ENCODE measurements at regions not wholly inside any gene's neighbourhood (a gene's known extent, or its start where the extent isn't known, plus 50 kb on each side); places are given as distances from the start of the nearest gene placed in this dataset.

DNA sequence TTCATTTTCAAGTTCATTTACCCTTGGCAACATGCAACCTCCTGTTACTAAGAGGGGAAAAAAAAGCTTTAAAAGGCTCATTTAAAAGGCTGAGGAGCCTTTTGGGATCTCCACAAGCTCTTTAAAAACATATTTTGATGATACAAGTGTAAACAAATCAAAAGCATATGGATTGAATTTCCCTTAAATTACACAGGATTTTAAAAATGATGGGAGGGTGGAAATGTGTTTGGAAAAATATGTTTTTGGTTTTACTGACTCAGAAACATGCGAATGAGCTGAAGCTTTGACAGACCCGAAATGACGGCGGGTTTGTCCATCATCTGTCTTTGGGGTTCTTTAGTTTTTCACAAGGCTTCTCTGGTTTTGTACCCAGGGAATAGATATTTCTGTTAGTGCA is 180.6 kb upstream of the CCDC68 start:
- no peak overlapping the region for H3K4me3 ChIP-seq
- Mint-ChIP-seq H3K4me3 (no peak overlapping the region), H3K36me3 (ENCODE audit: low read depth) (no peaks in the 10 kb centered on the region), H3K4me1 (no peaks in the 10 kb centered on the region), H3K9me3 (no peaks in the 10 kb centered on the region), H3K27me3 (ENCODE audit: insufficient read depth, low read depth, poor library complexity) (no peaks in the 10 kb centered on the region), H3K27ac (no peak overlapping the region)
- DNase-seq (ENCODE audit: low spot score): no peak
- H3K27me3 ChIP-seq (ENCODE audit: insufficient read depth): no peaks in the 10 kb centered on the region
- TF ChIP-seq NANOG (IDR thresholded peaks at IDR 0.05; ENCODE audit: borderline replicate concordance) (no peak), STAT1 (IDR thresholded peaks at IDR 0.05; ENCODE audit: unreplicated experiment) (no peak), JUNB (IDR thresholded peaks at IDR 0.05; ENCODE audit: unreplicated experiment) (no peak), CREB1 (CRISPR knock-in tag; IDR thresholded peaks at IDR 0.05; ENCODE audit: low read depth) (no peak), POLR2AphosphoS5 (IDR thresholded peaks at IDR 0.05; ENCODE audit: low read depth) (no peak), EZH2 (IDR thresholded peaks at IDR 0.05; ENCODE audit: low read depth, unreplicated experiment) (no peak), CTCF (conservative IDR thresholded peaks at IDR 0.05; ENCODE audit: low read depth in 2 of 2) (no peak), EZH2phosphoT487 (IDR thresholded peaks at IDR 0.05; ENCODE audit: unreplicated experiment) (no peak), ETS1 (IDR thresholded peaks at IDR 0.05) (no peak), ZNF331 (CRISPR knock-in tag; IDR thresholded peaks at IDR 0.05; ENCODE audit: low read depth) (no peak), REST (IDR thresholded peaks at IDR 0.05; ENCODE audit: unreplicated experiment) (no peak), ZNF114 (CRISPR knock-in tag; IDR thresholded peaks at IDR 0.05) (no peak)
- TF ChIP-seq, protein P1, sequence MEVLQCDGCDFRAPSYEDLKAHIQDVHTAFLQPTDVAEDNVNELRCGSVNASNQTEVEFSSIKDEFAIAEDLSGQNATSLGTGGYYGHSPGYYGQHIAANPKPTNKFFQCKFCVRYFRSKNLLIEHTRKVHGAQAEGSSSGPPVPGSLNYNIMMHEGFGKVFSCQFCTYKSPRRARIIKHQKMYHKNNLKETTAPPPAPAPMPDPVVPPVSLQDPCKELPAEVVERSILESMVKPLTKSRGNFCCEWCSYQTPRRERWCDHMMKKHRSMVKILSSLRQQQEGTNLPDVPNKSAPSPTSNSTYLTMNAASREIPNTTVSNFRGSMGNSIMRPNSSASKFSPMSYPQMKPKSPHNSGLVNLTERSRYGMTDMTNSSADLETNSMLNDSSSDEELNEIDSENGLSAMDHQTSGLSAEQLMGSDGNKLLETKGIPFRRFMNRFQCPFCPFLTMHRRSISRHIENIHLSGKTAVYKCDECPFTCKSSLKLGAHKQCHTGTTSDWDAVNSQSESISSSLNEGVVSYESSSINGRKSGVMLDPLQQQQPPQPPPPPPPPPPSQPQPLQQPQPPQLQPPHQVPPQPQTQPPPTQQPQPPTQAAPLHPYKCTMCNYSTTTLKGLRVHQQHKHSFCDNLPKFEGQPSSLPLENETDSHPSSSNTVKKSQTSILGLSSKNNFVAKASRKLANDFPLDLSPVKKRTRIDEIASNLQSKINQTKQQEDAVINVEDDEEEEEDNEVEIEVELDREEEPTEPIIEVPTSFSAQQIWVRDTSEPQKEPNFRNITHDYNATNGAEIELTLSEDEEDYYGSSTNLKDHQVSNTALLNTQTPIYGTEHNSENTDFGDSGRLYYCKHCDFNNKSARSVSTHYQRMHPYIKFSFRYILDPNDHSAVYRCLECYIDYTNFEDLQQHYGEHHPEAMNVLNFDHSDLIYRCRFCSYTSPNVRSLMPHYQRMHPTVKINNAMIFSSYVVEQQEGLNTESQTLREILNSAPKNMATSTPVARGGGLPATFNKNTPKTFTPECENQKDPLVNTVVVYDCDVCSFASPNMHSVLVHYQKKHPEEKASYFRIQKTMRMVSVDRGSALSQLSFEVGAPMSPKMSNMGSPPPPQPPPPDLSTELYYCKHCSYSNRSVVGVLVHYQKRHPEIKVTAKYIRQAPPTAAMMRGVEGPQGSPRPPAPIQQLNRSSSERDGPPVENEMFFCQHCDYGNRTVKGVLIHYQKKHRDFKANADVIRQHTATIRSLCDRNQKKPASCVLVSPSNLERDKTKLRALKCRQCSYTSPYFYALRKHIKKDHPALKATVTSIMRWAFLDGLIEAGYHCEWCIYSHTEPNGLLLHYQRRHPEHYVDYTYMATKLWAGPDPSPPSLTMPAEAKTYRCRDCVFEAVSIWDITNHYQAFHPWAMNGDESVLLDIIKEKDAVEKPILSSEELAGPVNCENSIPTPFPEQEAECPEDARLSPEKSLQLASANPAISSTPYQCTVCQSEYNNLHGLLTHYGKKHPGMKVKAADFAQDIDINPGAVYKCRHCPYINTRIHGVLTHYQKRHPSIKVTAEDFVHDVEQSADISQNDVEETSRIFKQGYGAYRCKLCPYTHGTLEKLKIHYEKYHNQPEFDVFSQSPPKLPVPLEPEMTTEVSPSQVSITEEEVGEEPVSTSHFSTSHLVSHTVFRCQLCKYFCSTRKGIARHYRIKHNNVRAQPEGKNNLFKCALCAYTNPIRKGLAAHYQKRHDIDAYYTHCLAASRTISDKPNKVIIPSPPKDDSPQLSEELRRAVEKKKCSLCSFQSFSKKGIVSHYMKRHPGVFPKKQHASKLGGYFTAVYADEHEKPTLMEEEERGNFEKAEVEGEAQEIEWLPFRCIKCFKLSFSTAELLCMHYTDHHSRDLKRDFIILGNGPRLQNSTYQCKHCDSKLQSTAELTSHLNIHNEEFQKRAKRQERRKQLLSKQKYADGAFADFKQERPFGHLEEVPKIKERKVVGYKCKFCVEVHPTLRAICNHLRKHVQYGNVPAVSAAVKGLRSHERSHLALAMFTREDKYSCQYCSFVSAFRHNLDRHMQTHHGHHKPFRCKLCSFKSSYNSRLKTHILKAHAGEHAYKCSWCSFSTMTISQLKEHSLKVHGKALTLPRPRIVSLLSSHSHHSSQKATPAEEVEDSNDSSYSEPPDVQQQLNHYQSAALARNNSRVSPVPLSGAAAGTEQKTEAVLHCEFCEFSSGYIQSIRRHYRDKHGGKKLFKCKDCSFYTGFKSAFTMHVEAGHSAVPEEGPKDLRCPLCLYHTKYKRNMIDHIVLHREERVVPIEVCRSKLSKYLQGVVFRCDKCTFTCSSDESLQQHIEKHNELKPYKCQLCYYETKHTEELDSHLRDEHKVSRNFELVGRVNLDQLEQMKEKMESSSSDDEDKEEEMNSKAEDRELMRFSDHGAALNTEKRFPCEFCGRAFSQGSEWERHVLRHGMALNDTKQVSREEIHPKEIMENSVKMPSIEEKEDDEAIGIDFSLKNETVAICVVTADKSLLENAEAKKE (CRISPR knock-in tag; IDR thresholded peaks at IDR 0.05): no peak
- H4K20me1 ChIP-seq (replicated peaks; ENCODE audit: insufficient read depth): no peaks in the 10 kb centered on the region
- H3K27ac ChIP-seq (ENCODE audit: low read depth): no peak overlapping the region
- no peak overlapping the region for H3K4me2 ChIP-seq
- H3F3A ChIP-seq (replicated peaks; ENCODE audit: low read depth): no peaks in the 10 kb centered on the region
- H3K4me1 ChIP-seq (ENCODE audit: insufficient read depth): no peaks in the 10 kb centered on the region
- no peaks in the 10 kb centered on the region; the same call in none of the 2 replicates for H3K9me2 ChIP-seq (ENCODE audit: insufficient read depth)
- H2AFZ ChIP-seq: no peak overlapping the region
- no peaks in the 10 kb centered on the region for H3K36me3 ChIP-seq (ENCODE audit: insufficient read depth)
- H3K79me2 ChIP-seq (replicated peaks; ENCODE audit: insufficient read depth): no peaks in the 10 kb centered on the region
- no peak for ATAC-seq
